ENCODE measurements at regions not wholly inside any gene's neighbourhood (a gene's known extent, or its start where the extent isn't known, plus 50 kb on each side); places are given as distances from the start of the nearest gene placed in this dataset.

DNA sequence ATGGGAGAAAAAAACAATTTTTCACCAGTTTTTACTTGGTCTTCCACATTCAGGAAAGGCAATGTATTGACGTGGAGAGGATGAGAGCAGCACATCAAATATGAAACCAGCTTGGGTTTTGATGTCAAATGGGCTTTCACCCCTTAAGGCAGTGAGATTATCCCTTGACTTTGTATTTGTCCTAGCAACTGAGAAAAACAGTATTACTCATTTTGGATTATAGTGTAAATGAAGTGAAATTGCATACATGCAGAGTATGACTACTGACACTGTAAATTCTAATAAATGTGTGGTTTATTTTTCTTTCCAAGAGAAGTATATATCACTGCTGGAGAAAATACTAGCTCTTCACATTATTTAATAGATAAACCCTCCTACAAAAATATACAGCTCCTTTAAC, 863.6 kb upstream of the IGFBP7 start:
- TF ChIP-seq, protein P1, sequence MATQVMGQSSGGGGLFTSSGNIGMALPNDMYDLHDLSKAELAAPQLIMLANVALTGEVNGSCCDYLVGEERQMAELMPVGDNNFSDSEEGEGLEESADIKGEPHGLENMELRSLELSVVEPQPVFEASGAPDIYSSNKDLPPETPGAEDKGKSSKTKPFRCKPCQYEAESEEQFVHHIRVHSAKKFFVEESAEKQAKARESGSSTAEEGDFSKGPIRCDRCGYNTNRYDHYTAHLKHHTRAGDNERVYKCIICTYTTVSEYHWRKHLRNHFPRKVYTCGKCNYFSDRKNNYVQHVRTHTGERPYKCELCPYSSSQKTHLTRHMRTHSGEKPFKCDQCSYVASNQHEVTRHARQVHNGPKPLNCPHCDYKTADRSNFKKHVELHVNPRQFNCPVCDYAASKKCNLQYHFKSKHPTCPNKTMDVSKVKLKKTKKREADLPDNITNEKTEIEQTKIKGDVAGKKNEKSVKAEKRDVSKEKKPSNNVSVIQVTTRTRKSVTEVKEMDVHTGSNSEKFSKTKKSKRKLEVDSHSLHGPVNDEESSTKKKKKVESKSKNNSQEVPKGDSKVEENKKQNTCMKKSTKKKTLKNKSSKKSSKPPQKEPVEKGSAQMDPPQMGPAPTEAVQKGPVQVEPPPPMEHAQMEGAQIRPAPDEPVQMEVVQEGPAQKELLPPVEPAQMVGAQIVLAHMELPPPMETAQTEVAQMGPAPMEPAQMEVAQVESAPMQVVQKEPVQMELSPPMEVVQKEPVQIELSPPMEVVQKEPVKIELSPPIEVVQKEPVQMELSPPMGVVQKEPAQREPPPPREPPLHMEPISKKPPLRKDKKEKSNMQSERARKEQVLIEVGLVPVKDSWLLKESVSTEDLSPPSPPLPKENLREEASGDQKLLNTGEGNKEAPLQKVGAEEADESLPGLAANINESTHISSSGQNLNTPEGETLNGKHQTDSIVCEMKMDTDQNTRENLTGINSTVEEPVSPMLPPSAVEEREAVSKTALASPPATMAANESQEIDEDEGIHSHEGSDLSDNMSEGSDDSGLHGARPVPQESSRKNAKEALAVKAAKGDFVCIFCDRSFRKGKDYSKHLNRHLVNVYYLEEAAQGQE (IDR thresholded peaks at IDR 0.05; ENCODE audit: insufficient read depth in 1 of 2, low read depth in 2 of 2, low read length in 1 of 2): no peak
- TF ChIP-seq, protein P2, sequence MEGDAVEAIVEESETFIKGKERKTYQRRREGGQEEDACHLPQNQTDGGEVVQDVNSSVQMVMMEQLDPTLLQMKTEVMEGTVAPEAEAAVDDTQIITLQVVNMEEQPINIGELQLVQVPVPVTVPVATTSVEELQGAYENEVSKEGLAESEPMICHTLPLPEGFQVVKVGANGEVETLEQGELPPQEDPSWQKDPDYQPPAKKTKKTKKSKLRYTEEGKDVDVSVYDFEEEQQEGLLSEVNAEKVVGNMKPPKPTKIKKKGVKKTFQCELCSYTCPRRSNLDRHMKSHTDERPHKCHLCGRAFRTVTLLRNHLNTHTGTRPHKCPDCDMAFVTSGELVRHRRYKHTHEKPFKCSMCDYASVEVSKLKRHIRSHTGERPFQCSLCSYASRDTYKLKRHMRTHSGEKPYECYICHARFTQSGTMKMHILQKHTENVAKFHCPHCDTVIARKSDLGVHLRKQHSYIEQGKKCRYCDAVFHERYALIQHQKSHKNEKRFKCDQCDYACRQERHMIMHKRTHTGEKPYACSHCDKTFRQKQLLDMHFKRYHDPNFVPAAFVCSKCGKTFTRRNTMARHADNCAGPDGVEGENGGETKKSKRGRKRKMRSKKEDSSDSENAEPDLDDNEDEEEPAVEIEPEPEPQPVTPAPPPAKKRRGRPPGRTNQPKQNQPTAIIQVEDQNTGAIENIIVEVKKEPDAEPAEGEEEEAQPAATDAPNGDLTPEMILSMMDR (IDR thresholded peaks at IDR 0.05): no peak
- no peak for TF ChIP-seq POLR2AphosphoS5 (IDR thresholded peaks at IDR 0.05; ENCODE audit: low read depth, low read length)
